GM18507 (cell line): ENCODE measurements at regions not wholly inside any gene's neighbourhood (a gene's known extent, or its start where the extent isn't known, plus 50 kb on each side); places are given as distances from the start of the nearest gene placed in this dataset.
A peak's percentile ranks its signal among the peaks of the same experiment; 100 is the strongest.

ENCODE experiments used
- DNase-seq: peaks from one replicate; pipeline ENCODE4 v3.0.0; 2011; ENCODE audit warnings: low read depth; ENCODE audit not compliant: insufficient read length; ENCODE audit errors: extremely low spot score
- FAIRE-seq: peaks from 2 replicates; lab custom pipeline; 2011; peaks lifted over from hg19 to GRCh38; lab: Jason Lieb, UNC

DNA sequence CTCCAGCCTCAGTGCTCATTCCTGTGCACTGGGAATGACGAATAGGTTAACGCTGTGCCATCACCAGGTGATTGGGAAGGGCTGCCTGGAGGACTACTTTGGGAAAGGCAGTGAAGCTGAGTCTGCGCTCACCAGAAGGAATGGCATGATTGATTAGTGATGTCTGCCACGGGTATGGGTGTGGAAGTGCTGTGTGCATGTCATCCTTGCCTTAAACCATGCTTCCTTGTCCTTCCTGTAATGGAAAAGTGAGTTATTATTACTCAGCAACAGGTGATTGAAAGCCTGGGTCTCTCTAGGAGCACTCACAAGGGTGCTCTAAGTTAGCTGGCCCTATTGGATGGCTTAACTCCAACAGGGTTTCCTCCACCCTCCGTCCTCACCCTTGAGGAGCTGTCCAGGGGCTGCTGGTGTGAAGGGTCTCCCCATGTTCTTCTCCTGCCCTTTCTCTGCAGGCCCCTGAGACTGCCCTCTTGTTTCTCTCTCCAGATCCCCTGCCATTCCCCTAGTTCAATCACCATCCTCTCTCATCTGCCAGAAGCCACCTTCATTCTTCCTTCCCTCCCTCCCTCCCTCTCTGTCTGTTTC is 121.9 kb upstream of the NECTIN1 start:
- FAIRE-seq: peak; percentile 96
- DNase-seq: no peak

GRCh38 chr11:119849872-119850271 is 120.9 kb upstream of the NECTIN1 start:
- no peak for FAIRE-seq

GRCh38 chr11:119847853-119848252 is 118.9 kb upstream of the NECTIN1 start:
- FAIRE-seq (no peak), DNase-seq (no peak)

More at GRCh38 chr11:119849872-119850271, 120.9 kb upstream of the NECTIN1 start:
- DNase-seq: no peak

DNA sequence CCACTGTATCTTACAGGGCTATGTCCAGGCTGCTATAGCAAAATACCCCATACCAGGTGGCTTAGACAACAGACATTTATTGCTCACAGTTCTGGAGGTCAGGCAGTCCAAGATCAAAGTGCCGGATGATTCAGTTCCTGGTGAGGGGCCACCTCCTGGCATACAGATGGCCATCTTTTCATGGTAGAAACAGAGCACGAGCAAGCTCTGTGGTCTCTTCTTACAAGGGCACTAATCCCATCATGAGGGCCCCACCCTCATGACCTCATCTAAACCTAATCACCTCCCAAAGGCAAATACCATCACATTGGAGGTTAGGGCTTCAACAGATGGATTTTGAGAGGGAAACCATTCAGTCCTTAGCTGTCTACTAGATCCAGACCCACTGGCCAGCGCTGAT is 117.4 kb upstream of the NECTIN1 start:
- FAIRE-seq (no peak), DNase-seq (no peak)

DNA sequence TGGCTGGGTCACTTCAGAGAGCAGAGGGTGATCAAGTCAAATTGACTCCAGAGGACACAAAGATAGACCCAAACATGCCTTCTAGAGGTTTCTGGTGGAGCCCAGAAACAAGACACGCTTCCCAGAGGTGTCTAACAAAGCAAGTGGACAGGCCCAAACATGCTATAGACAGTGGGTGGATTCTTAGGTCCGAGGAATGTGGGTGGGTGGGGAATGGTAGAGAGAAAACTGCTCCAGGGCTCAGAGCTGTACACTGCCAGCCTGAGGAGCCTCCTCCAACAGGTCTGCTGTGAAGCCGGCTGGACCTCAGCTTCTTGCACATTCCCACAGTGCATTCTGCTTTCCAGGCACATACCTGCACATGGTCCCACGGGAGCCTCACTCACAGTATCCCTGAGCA is 116.8 kb upstream of the NECTIN1 start:
- DNase-seq: no peak
- no peak for FAIRE-seq

DNA sequence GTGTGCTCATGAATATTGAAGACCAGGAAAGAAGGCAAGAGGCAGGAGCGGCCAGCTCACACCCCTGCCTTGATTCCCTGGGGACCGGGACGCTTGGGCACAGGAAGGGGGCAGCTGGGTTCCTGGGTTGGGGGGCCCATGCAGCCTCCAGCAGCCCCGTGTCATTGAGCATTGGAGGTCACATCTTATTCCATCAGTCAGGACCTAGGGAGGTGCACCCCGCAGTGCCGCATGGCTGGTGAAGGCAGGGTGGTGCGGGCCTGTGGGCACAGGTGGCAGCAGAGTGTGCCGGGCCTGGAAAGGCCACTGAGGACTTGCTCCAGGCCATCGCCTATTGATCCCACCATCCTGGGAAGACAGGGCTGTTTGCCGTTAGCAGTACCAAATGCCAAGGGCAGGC is 116.3 kb upstream of the NECTIN1 start:
- FAIRE-seq: no peak
- DNase-seq: no peak

DNA sequence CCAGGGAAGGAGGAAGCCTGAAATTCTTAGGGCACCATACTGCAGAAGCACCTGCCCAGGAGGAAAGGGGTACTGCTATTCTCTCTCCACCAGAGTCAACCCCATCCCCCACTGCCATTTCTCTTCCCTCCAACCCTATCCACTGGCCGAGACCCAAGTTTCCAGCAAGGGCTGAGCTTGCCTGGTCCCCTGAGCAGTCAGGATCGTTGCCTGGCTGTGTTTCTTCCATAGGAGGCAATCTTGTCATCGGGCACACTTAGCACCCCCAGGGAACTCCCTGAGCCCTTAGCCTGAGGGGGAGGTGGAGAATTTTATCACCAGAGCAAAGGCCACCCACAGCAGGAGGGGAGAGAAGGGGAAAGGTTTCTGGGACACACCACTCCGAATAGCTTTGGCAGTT is 115.8 kb upstream of the NECTIN1 start:
- DNase-seq (no peak), FAIRE-seq (no peak)

DNA sequence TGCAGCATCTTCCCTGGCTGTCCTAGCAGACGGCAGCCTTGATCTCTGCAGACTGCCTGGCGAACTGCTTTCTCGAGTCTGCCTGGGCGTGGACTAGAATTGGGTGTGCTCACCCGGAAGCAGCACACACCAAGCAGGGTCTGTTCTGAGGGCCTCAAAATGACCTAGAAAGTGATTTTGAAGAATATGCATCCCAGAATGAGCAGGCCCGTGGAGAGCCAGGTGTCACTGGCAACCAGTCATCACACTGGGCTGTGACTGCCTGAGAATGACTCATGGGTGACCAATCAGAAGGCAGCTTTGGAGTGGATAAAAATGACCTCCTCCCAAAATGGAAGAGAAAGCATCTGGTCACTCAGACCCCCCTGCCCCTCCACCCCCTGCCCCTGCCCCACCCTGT is 114.9 kb upstream of the NECTIN1 start:
- no peak for FAIRE-seq
- DNase-seq: no peak

- FAIRE-seq (no peak), DNase-seq (no peak)
Measured at GRCh38 chr11:119842731-119843130, 113.7 kb upstream of the NECTIN1 start.

- FAIRE-seq (no peak), DNase-seq (no peak)
Measured at GRCh38 chr11:119839476-119840133, 110.6 kb upstream of the NECTIN1 start.

GRCh38 chr11:119835753-119836152 is 106.8 kb upstream of the NECTIN1 start:
- no peak for DNase-seq
- no peak for FAIRE-seq

- FAIRE-seq (no peak), DNase-seq (no peak)
Measured at GRCh38 chr11:119832202-119832935, 103.4 kb upstream of the NECTIN1 start.

- FAIRE-seq (no peak), DNase-seq (no peak)
Measured at GRCh38 chr11:119831011-119831410, 102.0 kb upstream of the NECTIN1 start.

- DNase-seq: no peak
- no peak for FAIRE-seq
Measured at GRCh38 chr11:119830400-119830799, 101.4 kb upstream of the NECTIN1 start.

GRCh38 chr11:119829402-119829801 is 100.4 kb upstream of the NECTIN1 start:
- no peak for DNase-seq

GRCh38 chr11:119828819-119829218 is 99.8 kb upstream of the NECTIN1 start:
- no peak for FAIRE-seq
- DNase-seq: no peak

More at GRCh38 chr11:119829402-119829801, 100.4 kb upstream of the NECTIN1 start:
- FAIRE-seq: no peak

- DNase-seq (no peak), FAIRE-seq (no peak)
Measured at GRCh38 chr11:119828006-119828405, 99.0 kb upstream of the NECTIN1 start.

GRCh38 chr11:119827113-119827512 is 98.1 kb upstream of the NECTIN1 start:
- no peak for FAIRE-seq
- DNase-seq: no peak

DNA sequence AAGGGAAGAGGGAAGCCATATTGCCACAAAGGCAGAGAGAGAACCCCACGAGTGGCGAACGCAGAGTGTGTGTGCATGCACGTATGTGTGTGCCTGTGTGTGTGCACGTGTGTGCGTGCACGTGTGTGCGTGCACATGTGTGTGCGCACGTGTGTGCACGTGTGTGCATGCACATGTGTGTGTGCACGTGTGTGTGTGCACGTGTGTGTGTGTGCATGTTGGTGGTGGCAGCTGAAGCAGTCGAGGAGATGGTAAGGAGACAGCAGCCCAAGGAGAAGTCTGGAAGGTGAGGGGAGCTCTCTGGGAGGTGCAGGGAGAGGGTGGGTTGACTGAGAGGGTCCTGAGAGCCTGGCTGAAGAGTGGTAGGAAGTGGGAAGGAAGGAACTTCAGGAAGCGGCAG is 94.1 kb upstream of the NECTIN1 start:
- no peak for FAIRE-seq

DNA sequence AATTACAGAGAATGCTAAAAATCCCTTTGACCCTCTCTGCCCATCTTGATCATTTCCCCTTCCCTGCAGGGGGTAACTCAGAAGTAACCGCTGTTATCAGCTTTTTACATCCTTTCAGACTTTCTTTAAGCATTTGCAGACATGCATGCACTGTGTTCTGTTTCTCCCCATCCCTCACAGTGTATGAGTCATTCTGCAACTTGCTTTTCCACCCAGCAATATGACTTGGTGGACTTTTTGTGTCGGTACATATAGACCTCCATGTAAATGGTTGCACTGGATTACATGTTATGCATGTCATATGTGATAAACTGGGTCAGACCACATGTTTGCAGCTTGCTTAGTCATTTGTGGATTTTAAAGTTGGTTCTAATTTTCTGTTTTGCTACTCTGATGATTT is 87.7 kb upstream of the NECTIN1 start:
- DNase-seq (no peak), FAIRE-seq (no peak)

More for the DNA sequence above, 94.1 kb upstream of the NECTIN1 start:
- DNase-seq: no peak

- FAIRE-seq: no peak
- no peak for DNase-seq
Measured at GRCh38 chr11:119814766-119815165, 85.8 kb upstream of the NECTIN1 start.
